ENCODE measurements at regions not wholly inside any gene's neighbourhood (a gene's known extent, or its start where the extent isn't known, plus 50 kb on each side); places are given as distances from the start of the nearest gene placed in this dataset.
"Not testable (repeated sequence)": the region's sequence is repeated elsewhere in the genome, so short reads cannot be mapped to it uniquely, and the experiment has no call there.

DNA sequence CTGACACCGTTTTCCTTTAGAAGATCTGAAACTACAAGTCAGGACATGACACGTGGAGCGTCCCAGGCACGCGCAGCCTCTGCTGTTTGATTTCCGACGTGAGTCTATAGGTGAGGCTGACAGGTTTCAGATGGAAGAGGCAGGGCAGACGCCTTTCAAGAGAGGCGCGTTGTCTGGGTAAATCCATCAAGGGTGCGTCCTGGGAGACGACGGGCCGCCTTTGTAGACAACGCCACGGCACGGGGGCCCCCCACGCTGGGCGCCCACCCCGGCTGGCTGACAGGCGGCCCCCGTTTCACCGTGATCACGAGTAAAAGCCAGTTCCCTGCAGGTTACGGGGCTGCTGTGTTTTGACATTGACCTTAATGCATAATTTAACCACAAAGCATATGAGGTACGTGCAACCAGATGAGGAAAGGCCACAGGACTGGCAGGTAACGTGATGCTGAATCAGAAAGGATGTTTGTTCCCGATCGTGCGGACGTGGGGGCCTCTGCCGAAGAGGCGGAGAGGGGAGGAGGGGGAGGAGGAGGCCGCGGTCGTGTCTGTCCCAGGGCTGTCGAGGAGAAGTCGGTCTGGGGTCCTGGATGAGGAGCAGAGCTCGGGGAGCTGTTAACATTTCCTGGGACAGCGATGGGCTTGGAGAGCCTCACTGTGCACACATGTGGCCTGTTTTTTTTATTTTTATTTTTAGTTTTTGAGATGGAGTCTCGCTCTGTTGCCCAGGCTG, 51.1 kb upstream of the PPP2R3B start:
- H3K4me1 Mint-ChIP-seq (ENCODE audit: low read depth in 2 of 2) = peaks cover 5% of the 10 kb centered on the region in 2 donors
- H3K4me3 Mint-ChIP-seq = peak overlapping the region in 1 of 2 donors; percentile 9
- ATAC-seq (replicated peaks) (peak; percentile 33), DNase-seq (no peak)
- H3K36me3 Mint-ChIP-seq (ENCODE audit: insufficient read depth) = no peaks in the 10 kb centered on the region
- H3K27me3 Mint-ChIP-seq = no peaks in the 10 kb centered on the region
- no peak overlapping the region for H3K27ac Mint-ChIP-seq
- H3K9me3 Mint-ChIP-seq = peaks cover 19 to 21% of the 10 kb centered on the region in 2 donors

DNA sequence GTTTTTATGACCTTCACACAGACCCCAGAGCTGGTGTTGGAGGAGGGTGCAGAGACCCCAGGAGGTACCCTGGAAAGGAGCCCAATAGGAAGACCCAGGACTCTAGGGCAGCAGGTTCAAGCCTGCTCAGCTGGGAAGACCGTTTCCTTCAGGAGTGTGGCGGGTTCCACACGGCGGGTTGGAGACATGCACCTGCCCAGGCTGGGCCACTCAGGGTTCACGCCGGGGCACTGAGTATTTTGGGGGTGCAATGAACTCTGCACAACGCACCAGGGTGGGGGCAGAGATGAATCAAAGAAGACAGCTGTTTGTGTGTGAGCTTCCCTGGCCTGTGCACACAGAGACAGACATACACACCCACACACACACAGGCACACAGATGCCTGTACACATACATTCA, 52.5 kb upstream of the PPP2R3B start:
- ATAC-seq (replicated peaks) (no peak), DNase-seq (no peak)
- Mint-ChIP-seq H3K27me3 (no peaks in the 10 kb centered on the region), H3K4me3 (no peak overlapping the region), H3K4me1 (ENCODE audit: low read depth in 2 of 2) (peaks cover 5 to 7% of the 10 kb centered on the region in 2 donors), H3K27ac (no peak overlapping the region), H3K9me3 (peaks cover 18 to 19% of the 10 kb centered on the region in 2 donors), H3K36me3 (ENCODE audit: insufficient read depth) (no peaks in the 10 kb centered on the region)

DNA sequence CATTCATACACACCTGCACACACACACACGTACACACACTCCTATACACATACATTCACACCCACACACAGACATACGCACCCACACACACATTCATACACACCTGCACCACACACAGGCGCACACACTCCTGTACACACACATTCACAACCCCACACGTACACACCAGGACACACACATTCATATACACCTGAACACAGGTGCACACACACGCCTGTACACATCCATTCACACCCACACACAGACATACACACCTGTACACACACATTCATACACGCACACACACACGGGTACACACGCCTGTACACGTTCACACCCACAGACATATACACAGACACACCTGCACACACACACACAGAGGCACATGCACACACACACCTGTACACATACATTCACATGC, 53.0 kb upstream of the PPP2R3B start:
- Mint-ChIP-seq H3K4me3 (no peak overlapping the region), H3K27ac (no peak overlapping the region), H3K4me1 (ENCODE audit: low read depth in 2 of 2) (peaks cover 5 to 7% of the 10 kb centered on the region in 2 donors), H3K27me3 (no peaks in the 10 kb centered on the region), H3K36me3 (ENCODE audit: insufficient read depth) (no peaks in the 10 kb centered on the region), H3K9me3 (peaks cover 18 to 19% of the 10 kb centered on the region in 2 donors)
- ATAC-seq (replicated peaks) (no peak), DNase-seq (no peak)

DNA sequence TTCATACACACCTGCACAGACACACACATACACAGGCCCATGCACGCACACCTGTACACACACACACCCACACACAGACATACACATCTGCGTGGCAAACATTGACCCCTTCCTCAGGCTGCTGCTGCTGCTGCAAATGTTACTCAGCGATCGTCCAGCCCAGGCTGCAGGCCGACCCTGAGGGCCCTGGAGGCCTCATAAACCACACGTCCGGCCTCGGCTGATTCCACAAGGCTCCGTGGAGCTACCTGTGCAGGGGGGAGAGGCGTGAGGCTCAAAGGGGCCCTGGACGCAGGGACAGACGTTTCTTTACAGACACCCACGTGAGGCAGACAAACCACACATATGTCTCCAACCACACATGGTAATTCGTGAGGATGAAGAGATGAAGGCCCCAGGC, 53.9 kb upstream of the PPP2R3B start:
- H3K4me3 Mint-ChIP-seq = no peak overlapping the region
- H3K4me1 Mint-ChIP-seq (ENCODE audit: low read depth in 2 of 2) = peaks cover 5 to 7% of the 10 kb centered on the region in 2 donors
- no peak overlapping the region for H3K27ac Mint-ChIP-seq
- peaks cover 4% of the 10 kb centered on the region for H3K36me3 Mint-ChIP-seq (ENCODE audit: insufficient read depth)
- H3K27me3 Mint-ChIP-seq = no peaks in the 10 kb centered on the region
- ATAC-seq (replicated peaks) = no peak
- no peak for DNase-seq
- peaks cover 18 to 19% of the 10 kb centered on the region in 2 donors for H3K9me3 Mint-ChIP-seq

DNA sequence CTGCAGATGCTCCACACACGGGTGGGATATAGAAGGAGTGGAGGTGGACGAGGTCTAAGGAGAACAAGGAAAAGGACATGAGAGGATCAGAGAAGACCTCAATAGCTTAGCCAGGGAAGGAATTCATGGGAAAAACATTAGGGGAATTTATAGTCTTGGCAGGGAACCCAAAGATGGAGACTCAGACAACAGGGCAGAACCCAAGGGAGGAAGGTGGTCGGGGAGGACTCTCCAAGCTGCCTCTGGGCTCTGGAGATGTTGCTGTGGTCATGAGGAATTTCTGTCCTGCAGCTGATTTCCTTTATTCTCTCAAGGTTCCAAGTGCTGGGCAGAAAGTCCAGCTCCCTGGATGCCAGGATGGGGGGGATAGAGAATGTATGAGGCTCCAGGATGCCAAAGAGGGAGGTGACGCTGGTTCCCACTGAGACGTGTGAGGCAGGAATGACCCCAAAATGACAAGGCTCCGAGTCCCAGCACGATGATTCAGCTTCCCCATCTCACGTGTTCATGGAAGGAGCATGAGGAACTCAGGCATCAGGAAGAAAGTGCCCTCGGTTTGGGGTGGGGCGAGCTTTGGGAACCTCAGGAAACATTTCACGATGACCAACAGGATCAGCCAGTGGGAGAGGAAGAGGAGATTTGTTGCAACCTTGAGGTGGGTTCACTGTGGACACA, 57.0 kb upstream of the PPP2R3B start:
- Mint-ChIP-seq H3K4me1 (ENCODE audit: low read depth in 2 of 2) (peaks cover 0 to 2% of the 10 kb centered on the region in 2 donors), H3K36me3 (ENCODE audit: insufficient read depth) (peaks cover 4% of the 10 kb centered on the region), H3K4me3 (no peak overlapping the region), H3K9me3 (peaks cover 5 to 7% of the 10 kb centered on the region in 2 donors), H3K27ac (no peak overlapping the region), H3K27me3 (no peaks in the 10 kb centered on the region)
- DNase-seq (no peak), ATAC-seq (replicated peaks) (no peak)

GRCh38 chrX:444305-444704, 57.6 kb upstream of the PPP2R3B start:
- Mint-ChIP-seq H3K4me3 (no peak overlapping the region), H3K4me1 (ENCODE audit: low read depth in 2 of 2) (peaks cover 0 to 2% of the 10 kb centered on the region in 2 donors), H3K9me3 (peaks cover 5 to 7% of the 10 kb centered on the region in 2 donors), H3K36me3 (ENCODE audit: insufficient read depth) (peaks cover 4% of the 10 kb centered on the region), H3K27me3 (no peaks in the 10 kb centered on the region), H3K27ac (no peak overlapping the region)
- no peak for DNase-seq
- ATAC-seq (replicated peaks) = no peak

DNA sequence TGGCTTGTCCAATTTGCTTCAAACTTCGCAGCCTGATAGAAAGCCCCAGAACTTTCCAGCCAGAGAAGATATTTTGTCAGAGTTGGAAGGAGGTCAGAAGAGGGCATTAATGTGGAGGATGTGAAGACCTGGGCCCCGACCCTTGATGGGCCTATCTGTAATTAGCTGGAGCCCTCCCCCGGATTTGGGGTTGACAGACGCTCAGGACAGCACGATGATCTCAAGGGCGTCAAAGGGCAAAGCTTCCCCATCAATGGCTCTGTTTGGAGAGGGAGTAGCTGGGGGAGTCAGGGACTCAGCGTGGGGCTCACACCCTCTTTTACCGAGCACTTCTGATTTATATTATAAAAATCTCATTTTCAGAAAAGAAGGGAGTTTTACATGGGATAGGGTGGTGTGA, 59.0 kb upstream of the PPP2R3B start:
- ATAC-seq (replicated peaks) (no peak), DNase-seq (no peak)
- no peaks in the 10 kb centered on the region for H3K9me3 Mint-ChIP-seq
- H3K36me3 Mint-ChIP-seq (ENCODE audit: insufficient read depth) = peaks cover 4% of the 10 kb centered on the region
- peaks cover 0 to 2% of the 10 kb centered on the region in 2 donors for H3K4me1 Mint-ChIP-seq (ENCODE audit: low read depth in 2 of 2)
- no peak overlapping the region for H3K4me3 Mint-ChIP-seq
- no peaks in the 10 kb centered on the region for H3K27me3 Mint-ChIP-seq
- no peak overlapping the region for H3K27ac Mint-ChIP-seq

GRCh38 chrX:446245-446644, 59.5 kb upstream of the PPP2R3B start:
- Mint-ChIP-seq H3K4me1 (ENCODE audit: low read depth in 2 of 2) (peaks cover 0 to 2% of the 10 kb centered on the region in 2 donors), H3K27me3 (no peaks in the 10 kb centered on the region), H3K4me3 (no peak overlapping the region), H3K27ac (no peak overlapping the region), H3K9me3 (no peaks in the 10 kb centered on the region), H3K36me3 (ENCODE audit: insufficient read depth) (peaks cover 4% of the 10 kb centered on the region)
- DNase-seq (no peak), ATAC-seq (replicated peaks) (no peak)

GRCh38 chrX:447052-447451, 60.3 kb upstream of the PPP2R3B start:
- ATAC-seq (replicated peaks) = no peak
- H3K9me3 Mint-ChIP-seq = no peaks in the 10 kb centered on the region

DNA sequence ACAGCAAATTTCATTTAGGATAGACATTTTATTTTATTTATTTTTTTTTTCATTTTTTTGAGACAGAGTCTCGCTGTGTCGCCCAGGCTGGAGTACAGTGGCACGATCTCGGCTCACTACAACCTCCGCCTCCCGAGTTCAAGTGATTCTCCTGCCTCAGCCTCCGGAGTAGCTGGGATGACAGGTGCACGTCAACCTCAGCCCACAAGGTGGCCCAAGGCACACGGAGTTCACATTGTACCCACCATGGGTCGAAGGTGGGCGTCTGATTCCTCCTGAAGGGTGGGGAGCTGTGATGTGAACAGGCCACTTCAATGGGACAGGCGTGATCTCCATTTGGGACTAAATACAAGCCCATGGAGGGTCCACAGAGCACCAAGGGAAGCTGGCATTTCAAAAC, 65.0 kb upstream of the PPP2R3B start:
- not testable (repeated sequence) for H3K27ac Mint-ChIP-seq; H3K4me3 Mint-ChIP-seq; ATAC-seq (replicated peaks); H3K36me3 Mint-ChIP-seq (ENCODE audit: insufficient read depth); H3K4me1 Mint-ChIP-seq (ENCODE audit: low read depth in 2 of 2); DNase-seq; H3K27me3 Mint-ChIP-seq; H3K9me3 Mint-ChIP-seq

More at GRCh38 chrX:447052-447451, 60.3 kb upstream of the PPP2R3B start:
- Mint-ChIP-seq H3K4me3 (no peak overlapping the region), H3K36me3 (ENCODE audit: insufficient read depth) (peaks cover 4% of the 10 kb centered on the region), H3K4me1 (ENCODE audit: low read depth in 2 of 2) (peaks cover 0 to 2% of the 10 kb centered on the region in 2 donors), H3K27me3 (peaks cover 0 to 2% of the 10 kb centered on the region in 2 donors), H3K27ac (no peak overlapping the region)
- no peak for DNase-seq

DNA sequence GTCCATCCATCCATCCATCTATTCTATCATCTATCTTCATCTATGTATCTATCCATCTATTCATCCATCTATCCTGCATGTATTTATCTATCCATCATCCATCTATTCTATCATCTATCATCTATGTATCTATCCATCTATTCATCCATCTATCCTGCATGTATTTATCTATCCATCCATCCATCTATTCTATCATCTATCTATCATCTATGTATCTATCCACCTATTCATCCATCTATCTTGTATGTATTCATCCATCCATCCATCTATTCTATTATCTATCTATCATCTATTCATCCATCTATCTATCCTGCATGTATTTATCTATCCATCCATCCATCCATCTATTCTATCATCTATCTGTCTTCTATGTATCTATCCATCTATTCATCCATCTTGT, 65.9 kb upstream of the PPP2R3B start:
- Mint-ChIP-seq H3K9me3 (peaks cover 4 to 13% of the 10 kb centered on the region in 2 donors), H3K27me3 (peaks cover 6 to 10% of the 10 kb centered on the region in 2 donors), H3K27ac (no peak overlapping the region), H3K36me3 (ENCODE audit: insufficient read depth) (no peaks in the 10 kb centered on the region), H3K4me3 (no peak overlapping the region), H3K4me1 (ENCODE audit: low read depth in 2 of 2) (no peaks in the 10 kb centered on the region)
- DNase-seq (no peak), ATAC-seq (replicated peaks) (no peak)

GRCh38 chrX:454514-454913, 67.8 kb upstream of the PPP2R3B start:
- not testable (repeated sequence) for H3K4me1 Mint-ChIP-seq (ENCODE audit: low read depth in 2 of 2); ATAC-seq (replicated peaks); H3K36me3 Mint-ChIP-seq (ENCODE audit: insufficient read depth); H3K4me3 Mint-ChIP-seq; DNase-seq; H3K27ac Mint-ChIP-seq
- peaks cover 6 to 10% of the 10 kb centered on the region in 2 donors for H3K27me3 Mint-ChIP-seq
- H3K9me3 Mint-ChIP-seq = peaks cover 4 to 13% of the 10 kb centered on the region in 2 donors

DNA sequence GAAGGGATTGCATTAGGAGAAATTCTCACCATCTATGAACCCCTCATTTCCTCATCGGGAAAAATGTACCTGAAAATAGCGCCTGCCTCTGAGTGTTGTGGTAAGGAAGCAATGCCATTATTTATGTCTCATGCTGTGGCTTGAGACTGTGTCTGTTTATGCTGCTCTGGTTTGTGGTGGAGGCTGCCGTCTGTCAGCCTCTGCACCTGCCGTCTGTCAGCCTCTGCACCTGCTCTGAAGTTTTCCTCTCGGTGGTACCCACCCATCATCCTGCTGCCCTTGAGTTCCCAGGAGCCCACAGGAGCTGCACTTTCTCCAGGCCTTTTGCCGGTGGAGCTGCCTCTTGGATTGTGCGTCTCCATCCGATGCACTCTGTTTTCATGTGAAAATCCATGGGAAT, 68.5 kb upstream of the PPP2R3B start:
- Mint-ChIP-seq H3K9me3 (peaks cover 4 to 13% of the 10 kb centered on the region in 2 donors), H3K36me3 (ENCODE audit: insufficient read depth) (no peaks in the 10 kb centered on the region), H3K27me3 (peaks cover 6 to 10% of the 10 kb centered on the region in 2 donors), H3K4me3 (no peak overlapping the region), H3K4me1 (ENCODE audit: low read depth in 2 of 2) (no peaks in the 10 kb centered on the region), H3K27ac (no peak overlapping the region)
- no peak for DNase-seq
- ATAC-seq (replicated peaks) = no peak

DNA sequence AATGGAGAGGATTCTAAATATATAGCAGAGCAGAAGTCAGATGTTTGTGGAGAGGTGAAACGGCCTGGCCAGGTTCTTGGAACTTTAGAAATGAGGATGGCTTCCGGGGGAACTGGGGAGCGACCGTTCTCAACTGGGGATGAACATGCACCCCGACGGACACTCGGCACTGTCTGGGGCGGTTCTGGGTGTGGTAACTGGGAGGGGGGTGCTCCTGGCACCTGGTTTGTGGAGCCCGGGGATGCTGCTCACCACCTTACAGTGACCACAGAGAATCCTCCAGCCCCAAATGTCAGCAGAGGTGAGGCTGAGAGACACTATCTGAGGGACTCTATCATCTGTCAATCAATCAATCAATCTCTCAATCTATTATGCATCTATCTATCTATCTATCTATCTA, 69.0 kb upstream of the PPP2R3B start:
- H3K9me3 Mint-ChIP-seq = peaks cover 4 to 13% of the 10 kb centered on the region in 2 donors
- H3K27me3 Mint-ChIP-seq = peaks cover 6 to 10% of the 10 kb centered on the region in 2 donors
- ATAC-seq (replicated peaks) (no peak), DNase-seq (no peak)
- H3K27ac Mint-ChIP-seq = no peak overlapping the region
- no peaks in the 10 kb centered on the region for H3K36me3 Mint-ChIP-seq (ENCODE audit: insufficient read depth)
- H3K4me1 Mint-ChIP-seq (ENCODE audit: low read depth in 2 of 2) = no peaks in the 10 kb centered on the region
- H3K4me3 Mint-ChIP-seq = no peak overlapping the region
